IMR-90 (cell line): ENCODE measurements at regions not wholly inside any gene's neighbourhood (a gene's known extent, or its start where the extent isn't known, plus 50 kb on each side); places are given as distances from the start of the nearest gene placed in this dataset.

Source experiments
- FOS ChIP-seq: fragments of 150-350 bp; IDR thresholded peaks from 2 replicates; pipeline ENCODE4 v1.6.1; 2016; ENCODE audit warnings: low read depth, low read length
- MXI1 ChIP-seq: IDR thresholded peaks from 2 replicates; pipeline ENCODE4 v1.6.1; 2012; ENCODE audit warnings: low read depth, mild to moderate bottlenecking, low read length, moderate library complexity, borderline replicate concordance
- POLR2A ChIP-seq: IDR thresholded peaks from 2 replicates; pipeline ENCODE4 v1.6.1; 2012; ENCODE audit warnings: mild to moderate bottlenecking, low read depth, low read length
- TF ChIP-seq, protein P1 (sequence below): conservative IDR thresholded peaks from 2 replicates; pipeline ENCODE4 v1.5.1; 2012; ENCODE audit warnings: mild to moderate bottlenecking, low read depth, low read length, improper control_type of control experiment

DNA sequence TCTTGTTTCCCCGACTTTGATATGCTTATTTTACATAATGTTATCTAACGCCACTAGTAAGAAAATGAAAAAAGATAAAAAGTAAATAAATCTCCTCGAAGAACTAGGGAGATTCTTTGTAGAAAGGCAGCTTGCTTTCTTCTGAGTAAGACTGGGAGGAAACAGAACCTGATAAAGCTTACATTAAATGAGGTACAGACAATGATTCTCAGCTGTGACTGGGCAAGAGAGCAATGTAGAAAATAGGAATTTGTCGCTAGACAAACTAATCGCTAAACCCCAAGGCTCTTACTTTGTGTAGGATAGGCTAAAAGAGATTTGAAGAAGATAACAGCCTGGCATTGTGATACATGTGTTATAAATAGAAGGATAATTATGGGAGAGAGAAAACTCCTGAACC lies 919.0 kb upstream of the ALCAM start:
- TF ChIP-seq, protein P1, sequence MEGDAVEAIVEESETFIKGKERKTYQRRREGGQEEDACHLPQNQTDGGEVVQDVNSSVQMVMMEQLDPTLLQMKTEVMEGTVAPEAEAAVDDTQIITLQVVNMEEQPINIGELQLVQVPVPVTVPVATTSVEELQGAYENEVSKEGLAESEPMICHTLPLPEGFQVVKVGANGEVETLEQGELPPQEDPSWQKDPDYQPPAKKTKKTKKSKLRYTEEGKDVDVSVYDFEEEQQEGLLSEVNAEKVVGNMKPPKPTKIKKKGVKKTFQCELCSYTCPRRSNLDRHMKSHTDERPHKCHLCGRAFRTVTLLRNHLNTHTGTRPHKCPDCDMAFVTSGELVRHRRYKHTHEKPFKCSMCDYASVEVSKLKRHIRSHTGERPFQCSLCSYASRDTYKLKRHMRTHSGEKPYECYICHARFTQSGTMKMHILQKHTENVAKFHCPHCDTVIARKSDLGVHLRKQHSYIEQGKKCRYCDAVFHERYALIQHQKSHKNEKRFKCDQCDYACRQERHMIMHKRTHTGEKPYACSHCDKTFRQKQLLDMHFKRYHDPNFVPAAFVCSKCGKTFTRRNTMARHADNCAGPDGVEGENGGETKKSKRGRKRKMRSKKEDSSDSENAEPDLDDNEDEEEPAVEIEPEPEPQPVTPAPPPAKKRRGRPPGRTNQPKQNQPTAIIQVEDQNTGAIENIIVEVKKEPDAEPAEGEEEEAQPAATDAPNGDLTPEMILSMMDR: no peak
- TF ChIP-seq POLR2A: no peak
- TF ChIP-seq FOS: no peak
- no peak for TF ChIP-seq MXI1
